Mesenchymal stem cell (in vitro differentiated cells and primary cell): ENCODE measurements at regions not wholly inside any gene's neighbourhood (a gene's known extent, or its start where the extent isn't known, plus 50 kb on each side); places are given as distances from the start of the nearest gene placed in this dataset.

Source experiments
- DNase-seq: peaks from one replicate; pipeline ENCODE4 v3.0.0-alpha.2; 2013
- H2AFZ ChIP-seq: one replicate; pipeline ENCODE4 v1.6.1; 2013; ENCODE audit warnings: low read depth, mild to moderate bottlenecking, control low read depth, inconsistent platforms, low read length, moderate library complexity
- H2AK5ac ChIP-seq: 2 replicates; pipeline ENCODE4 v1.6.1; 2013; ENCODE audit warnings: low read length, moderate library complexity, mild to moderate bottlenecking, inconsistent platforms; ENCODE audit not compliant: severe bottlenecking
- H2BK120ac ChIP-seq: one replicate; pipeline ENCODE4 v1.6.1; 2013; ENCODE audit warnings: low read depth, mild to moderate bottlenecking, inconsistent platforms, low read length, moderate library complexity
- H2BK12ac ChIP-seq, 2 experiments: one replicate each; pipeline ENCODE4 v1.6.1; 2013; ENCODE audit warnings: inconsistent platforms in 2 of 2, low read length in 2 of 2, mild to moderate bottlenecking in 2 of 2, moderate library complexity in 2 of 2, control low read depth in 1 of 2
- H2BK15ac ChIP-seq: one replicate; pipeline ENCODE4 v1.6.1; 2013; ENCODE audit warnings: mild to moderate bottlenecking, low read depth, inconsistent platforms; ENCODE audit not compliant: poor library complexity, severe bottlenecking
- H2BK5ac ChIP-seq: 2 replicates; pipeline ENCODE4 v1.6.1; 2013; ENCODE audit warnings: low read depth, mild to moderate bottlenecking, low read length, control low read depth, inconsistent platforms; ENCODE audit not compliant: poor library complexity, severe bottlenecking
- H3K14ac ChIP-seq, 2 experiments: one replicate each; pipeline ENCODE4 v1.6.1; 2013; ENCODE audit warnings: inconsistent platforms in 2 of 2, low read length in 2 of 2, control low read depth in 1 of 2, mild to moderate bottlenecking in 1 of 2, moderate library complexity in 1 of 2
- H3K18ac ChIP-seq, 2 experiments: one replicate each; pipeline ENCODE4 v1.6.1; 2013; ENCODE audit warnings: inconsistent platforms in 2 of 2, low read length in 2 of 2, control low read depth in 1 of 2, low read depth in 1 of 2, mild to moderate bottlenecking in 1 of 2
- H3K23ac ChIP-seq, 2 experiments: one replicate each; pipeline ENCODE4 v1.6.1; 2013; ENCODE audit warnings: inconsistent platforms in 2 of 2, low read length in 2 of 2, mild to moderate bottlenecking in 2 of 2, moderate library complexity in 2 of 2, control low read depth in 1 of 2
- H3K27ac ChIP-seq: 2 replicates; pipeline ENCODE4 v1.5.1; 2013; ENCODE audit warnings: mild to moderate bottlenecking, moderate library complexity, low read length, control low read depth, inconsistent platforms; ENCODE audit not compliant: poor library complexity, severe bottlenecking
- H3K27me3 ChIP-seq, 2 experiments: 2 replicates each; pipeline versions ENCODE4 v1.6.1 to v1.7.0; 2013; ENCODE audit warnings: low read length in 2 of 2, mild to moderate bottlenecking in 2 of 2, moderate library complexity in 2 of 2, control low read depth in 1 of 2, inconsistent platforms in 1 of 2; ENCODE audit not compliant: control insufficient read depth in 1 of 2, insufficient read depth in 1 of 2
- H3K36me3 ChIP-seq, 2 experiments: 2 replicates each; pipeline versions ENCODE4 v1.6.1 to v1.7.0; 2013; ENCODE audit warnings: low read length in 2 of 2, control low read depth in 1 of 2, inconsistent platforms in 1 of 2, low read depth in 1 of 2, mild to moderate bottlenecking in 1 of 2; ENCODE audit not compliant: insufficient read depth in 2 of 2, control insufficient read depth in 1 of 2
- H3K4ac ChIP-seq, 2 experiments: one replicate each; pipeline ENCODE4 v1.6.1; 2013; ENCODE audit warnings: inconsistent platforms in 2 of 2, low read length in 2 of 2, mild to moderate bottlenecking in 2 of 2, moderate library complexity in 2 of 2, control low read depth in 1 of 2, low read depth in 1 of 2
- H3K4me1 ChIP-seq: 2 replicates; pipeline ENCODE4 v1.6.1; 2013; ENCODE audit warnings: low read depth, low read length, control low read depth; ENCODE audit not compliant: control insufficient read depth, insufficient read depth
- H3K4me2 ChIP-seq: 2 replicates; pipeline ENCODE4 v1.6.1; 2013; ENCODE audit warnings: low read length, mild to moderate bottlenecking, inconsistent platforms; ENCODE audit not compliant: poor library complexity, severe bottlenecking
- H3K4me3 ChIP-seq, 2 experiments: 2 replicates each; pipeline versions ENCODE4 v1.5.1 to v1.7.0; 2013; ENCODE audit warnings: low read length in 2 of 2, mild to moderate bottlenecking in 2 of 2, control low read depth in 1 of 2, low read depth in 1 of 2; ENCODE audit not compliant: insufficient read depth in 1 of 2
- H3K79me1 ChIP-seq: replicated peaks from 2 replicates; pipeline ENCODE4 v1.6.1; 2013; ENCODE audit warnings: mild to moderate bottlenecking, control low read depth, low read length, inconsistent platforms; ENCODE audit not compliant: poor library complexity, severe bottlenecking
- H3K9ac ChIP-seq: 2 replicates; pipeline ENCODE4 v1.7.0; 2013; ENCODE audit warnings: mild to moderate bottlenecking, low read length, moderate library complexity
- H3K9me3 ChIP-seq: 2 replicates; pipeline ENCODE4 v1.7.0; 2013; ENCODE audit warnings: mild to moderate bottlenecking, low read length; ENCODE audit not compliant: control insufficient read depth
- H4K8ac ChIP-seq: one replicate; pipeline ENCODE4 v1.6.1; 2013; ENCODE audit warnings: inconsistent platforms, mild to moderate bottlenecking, low read length, moderate library complexity
- H4K91ac ChIP-seq: one replicate; pipeline ENCODE4 v1.6.1; 2013; ENCODE audit warnings: mild to moderate bottlenecking, low read length, inconsistent platforms
- WGBS: methylation state at CpG from one replicate; pipeline ENCODE4 v1.1.7; 2013; ENCODE audit warnings: mixed read lengths; 5-methylcytosine and 5-hydroxymethylcytosine counted together

DNA sequence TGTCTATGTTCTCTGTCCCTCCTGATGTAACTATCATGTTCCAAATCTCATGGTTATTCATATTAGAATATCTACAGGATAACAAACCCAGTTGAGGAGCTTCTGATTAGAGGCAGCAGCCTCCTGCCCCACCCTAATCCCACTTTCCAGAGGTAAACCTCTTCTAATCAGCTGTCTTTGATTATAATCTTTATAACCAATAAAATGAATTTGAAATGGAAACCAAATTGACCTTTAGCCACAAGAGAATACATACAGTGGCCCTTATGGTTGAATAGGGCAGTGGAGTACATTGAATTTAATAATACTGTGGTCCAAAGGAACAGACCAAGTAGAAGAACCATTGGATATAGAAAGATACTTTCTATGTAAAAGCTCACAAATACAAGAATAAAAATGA lies 281.3 kb upstream of the UMPS start:
- Histone ChIP-seq H2BK12ac (no peak overlapping the region), H3K23ac (no peak overlapping the region), H3K9me3 (no peaks in the 10 kb centered on the region), H3K4me1 (no peaks in the 10 kb centered on the region), H2AK5ac (no peak overlapping the region), H3K4me2 (no peak overlapping the region), H4K8ac (no peak overlapping the region), H3K9ac (no peak overlapping the region), H2BK120ac (no peak overlapping the region), H3K36me3 (peaks cover 0 to 6% of the 10 kb centered on the region in 2 experiments), H2AFZ (no peak overlapping the region), H3K79me1 (no peaks in the 10 kb centered on the region), H2BK5ac (no peak overlapping the region), H3K4ac (no peak overlapping the region), H3K4me3 (no peak overlapping the region), H3K14ac (no peak overlapping the region), H3K18ac (no peak overlapping the region), H3K27ac (no peak overlapping the region), H3K27me3 (no peaks in the 10 kb centered on the region), H4K91ac (no peak overlapping the region), H2BK15ac (no peak overlapping the region)
- no peak for DNase-seq

- H3K36me3 ChIP-seq, result peaks cover 0 to 6% of the 10 kb centered on the region in 2 experiments
- 86% methylated on average over 3 of the region's 3 CpGs for WGBS
- H3K4ac ChIP-seq, result no peak overlapping the region
- no peak overlapping the region for H2AFZ ChIP-seq
- H2BK120ac ChIP-seq, result no peak overlapping the region
- no peak overlapping the region for H3K9ac ChIP-seq
- no peak overlapping the region for H2BK15ac ChIP-seq
- no peak for DNase-seq
- H3K4me1 ChIP-seq, result no peaks in the 10 kb centered on the region
- no peak overlapping the region for H4K91ac ChIP-seq
- H3K18ac ChIP-seq, result no peak overlapping the region
- H3K27me3 ChIP-seq, result no peaks in the 10 kb centered on the region
- no peaks in the 10 kb centered on the region for H3K9me3 ChIP-seq
- H3K4me3 ChIP-seq, result no peak overlapping the region
- H3K14ac ChIP-seq, result no peak overlapping the region
- no peak overlapping the region for H2BK5ac ChIP-seq
- no peaks in the 10 kb centered on the region for H3K79me1 ChIP-seq
- H3K23ac ChIP-seq, result no peak overlapping the region
- no peak overlapping the region for H4K8ac ChIP-seq
- H3K27ac ChIP-seq, result no peak overlapping the region
- no peak overlapping the region for H3K4me2 ChIP-seq
- H2AK5ac ChIP-seq, result no peak overlapping the region
- H2BK12ac ChIP-seq, result no peak overlapping the region
Measured at GRCh38 chr3:124450366-124450765, 279.9 kb upstream of the UMPS start.

- Histone ChIP-seq H3K4me3 (no peak overlapping the region), H2BK15ac (no peak overlapping the region), H2BK120ac (no peak overlapping the region), H3K14ac (no peak overlapping the region), H3K4me2 (no peak overlapping the region), H3K79me1 (no peaks in the 10 kb centered on the region), H2AFZ (no peak overlapping the region), H2BK12ac (no peak overlapping the region), H3K27ac (no peak overlapping the region), H3K4me1 (peaks cover 1% of the 10 kb centered on the region), H2AK5ac (no peak overlapping the region), H4K91ac (no peak overlapping the region), H3K27me3 (no peaks in the 10 kb centered on the region), H2BK5ac (no peak overlapping the region), H4K8ac (no peak overlapping the region), H3K4ac (no peak overlapping the region), H3K36me3 (peaks cover 0 to 3% of the 10 kb centered on the region in 2 experiments), H3K18ac (no peak overlapping the region), H3K23ac (no peak overlapping the region), H3K9me3 (no peaks in the 10 kb centered on the region), H3K9ac (no peak overlapping the region)
- DNase-seq, result no peak
- WGBS, result 78% methylated on average over 3 of the region's 3 CpGs
Measured at GRCh38 chr3:124451630-124452317, 278.5 kb upstream of the UMPS start.

GRCh38 chr3:124453189-124453588 lies 277.1 kb upstream of the UMPS start:
- Histone ChIP-seq H2AFZ (no peak overlapping the region), H2BK12ac (no peak overlapping the region), H4K8ac (no peak overlapping the region), H3K9me3 (no peaks in the 10 kb centered on the region), H3K18ac (no peak overlapping the region), H2AK5ac (no peak overlapping the region), H3K27ac (no peak overlapping the region), H2BK120ac (no peak overlapping the region), H3K4me3 (no peak overlapping the region), H3K4me2 (no peak overlapping the region), H3K4me1 (peaks cover 1% of the 10 kb centered on the region), H2BK5ac (no peak overlapping the region), H3K27me3 (no peaks in the 10 kb centered on the region), H3K4ac (no peak overlapping the region), H3K23ac (no peak overlapping the region), H3K14ac (no peak overlapping the region), H3K79me1 (no peaks in the 10 kb centered on the region), H2BK15ac (no peak overlapping the region), H3K36me3 (peaks cover 0 to 3% of the 10 kb centered on the region in 2 experiments), H3K9ac (no peak overlapping the region), H4K91ac (no peak overlapping the region)
- no peak for DNase-seq
- 66% methylated on average over 2 of the region's 4 CpGs for WGBS
